ENCODE measurements at regions not wholly inside any gene's neighbourhood (a gene's known extent, or its start where the extent isn't known, plus 50 kb on each side); places are given as distances from the start of the nearest gene placed in this dataset.

DNA sequence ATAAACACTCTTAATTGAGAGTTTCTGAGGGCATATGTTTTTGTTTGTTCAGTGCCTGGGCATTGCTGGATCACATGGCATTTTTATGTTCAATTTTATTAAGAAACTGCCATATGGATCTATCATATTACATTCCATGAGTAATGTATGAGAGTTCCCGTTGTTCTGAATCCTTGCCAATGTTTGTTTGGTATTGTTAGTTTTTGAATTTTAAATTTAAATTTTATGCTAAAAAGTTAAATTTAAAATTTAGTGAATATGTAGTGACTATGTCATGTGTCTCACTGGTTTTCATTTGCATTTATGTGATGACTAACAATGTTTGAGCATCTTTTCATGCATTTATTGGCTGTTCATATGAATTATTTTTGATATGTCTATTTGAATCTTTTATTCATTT, 54.8 kb upstream of the GEMIN8 start:
- POLR2A ChIA-PET = no interaction called here
- DNase-seq (ENCODE audit: low spot score) = no peak
- 0% methylated on average over 1 of the region's 1 CpG for WGBS (ENCODE audit: low lambda C conversion rate)

More for the DNA sequence above, 54.8 kb upstream of the GEMIN8 start:
- ATAC-seq = no peak
- H3K9ac ChIP-seq (ENCODE audit: insufficient read depth, low read depth, low read length) = no peak overlapping the region
- no peaks in the 10 kb centered on the region for H3K27me3 ChIP-seq (ENCODE audit: control insufficient read depth in 1 of 2, insufficient read depth in 2 of 2, low read length in 2 of 2)
- intact Hi-C loops (cut with micrococcal nuclease; ENCODE audit: unreplicated experiment) (no loop called here), in situ Hi-C loops (cut with HindIII; ENCODE audit: extremely low pct_ligation_motif_present, low pct_unique_long_range_greater_than_20kb) (loop anchor here (25.0 kb wide), 2 partner anchors 453 to 1053 kb away; partner anchors contain the start of gene GLRA2)
- H3K9me3 ChIP-seq (ENCODE audit: low read length) = no peaks in the 10 kb centered on the region
- no peaks in the 10 kb centered on the region for H3K36me3 ChIP-seq (replicated peaks in 1 of 2; ENCODE audit: control insufficient read depth in 1 of 2, insufficient read depth in 2 of 2, low read length in 2 of 2)
- no TSS peak for BruUV-seq (replicated peaks)
- H3K27ac ChIP-seq (ENCODE audit: extremely low read length, insufficient read depth, low read length) = no peak overlapping the region
- no peak for FAIRE-seq
- no peak overlapping the region for H3K4me3 ChIP-seq (replicated peaks in 1 of 3; ENCODE audit: insufficient read depth in 1 of 3, low read depth in 2 of 3, low read length in 3 of 3)
- no peaks in the 10 kb centered on the region for H4K20me1 ChIP-seq (ENCODE audit: insufficient read depth, low read length)
- no peak for TF ChIP-seq SNAI1 (CRISPR knock-in tag; IDR thresholded peaks at IDR 0.05; ENCODE audit: borderline replicate concordance)
- no peak for TF ChIP-seq ZNF703 (CRISPR knock-in tag; IDR thresholded peaks at IDR 0.05; ENCODE audit: borderline replicate concordance)
- TF ChIP-seq MAZ (IDR thresholded peaks at IDR 0.05; ENCODE audit: borderline replicate concordance, low read depth, low read length) = no peak
- TF ChIP-seq MAZ (CRISPR knock-in tag; IDR thresholded peaks at IDR 0.05; ENCODE audit: low read depth) = no peak
- TF ChIP-seq, protein P1, sequence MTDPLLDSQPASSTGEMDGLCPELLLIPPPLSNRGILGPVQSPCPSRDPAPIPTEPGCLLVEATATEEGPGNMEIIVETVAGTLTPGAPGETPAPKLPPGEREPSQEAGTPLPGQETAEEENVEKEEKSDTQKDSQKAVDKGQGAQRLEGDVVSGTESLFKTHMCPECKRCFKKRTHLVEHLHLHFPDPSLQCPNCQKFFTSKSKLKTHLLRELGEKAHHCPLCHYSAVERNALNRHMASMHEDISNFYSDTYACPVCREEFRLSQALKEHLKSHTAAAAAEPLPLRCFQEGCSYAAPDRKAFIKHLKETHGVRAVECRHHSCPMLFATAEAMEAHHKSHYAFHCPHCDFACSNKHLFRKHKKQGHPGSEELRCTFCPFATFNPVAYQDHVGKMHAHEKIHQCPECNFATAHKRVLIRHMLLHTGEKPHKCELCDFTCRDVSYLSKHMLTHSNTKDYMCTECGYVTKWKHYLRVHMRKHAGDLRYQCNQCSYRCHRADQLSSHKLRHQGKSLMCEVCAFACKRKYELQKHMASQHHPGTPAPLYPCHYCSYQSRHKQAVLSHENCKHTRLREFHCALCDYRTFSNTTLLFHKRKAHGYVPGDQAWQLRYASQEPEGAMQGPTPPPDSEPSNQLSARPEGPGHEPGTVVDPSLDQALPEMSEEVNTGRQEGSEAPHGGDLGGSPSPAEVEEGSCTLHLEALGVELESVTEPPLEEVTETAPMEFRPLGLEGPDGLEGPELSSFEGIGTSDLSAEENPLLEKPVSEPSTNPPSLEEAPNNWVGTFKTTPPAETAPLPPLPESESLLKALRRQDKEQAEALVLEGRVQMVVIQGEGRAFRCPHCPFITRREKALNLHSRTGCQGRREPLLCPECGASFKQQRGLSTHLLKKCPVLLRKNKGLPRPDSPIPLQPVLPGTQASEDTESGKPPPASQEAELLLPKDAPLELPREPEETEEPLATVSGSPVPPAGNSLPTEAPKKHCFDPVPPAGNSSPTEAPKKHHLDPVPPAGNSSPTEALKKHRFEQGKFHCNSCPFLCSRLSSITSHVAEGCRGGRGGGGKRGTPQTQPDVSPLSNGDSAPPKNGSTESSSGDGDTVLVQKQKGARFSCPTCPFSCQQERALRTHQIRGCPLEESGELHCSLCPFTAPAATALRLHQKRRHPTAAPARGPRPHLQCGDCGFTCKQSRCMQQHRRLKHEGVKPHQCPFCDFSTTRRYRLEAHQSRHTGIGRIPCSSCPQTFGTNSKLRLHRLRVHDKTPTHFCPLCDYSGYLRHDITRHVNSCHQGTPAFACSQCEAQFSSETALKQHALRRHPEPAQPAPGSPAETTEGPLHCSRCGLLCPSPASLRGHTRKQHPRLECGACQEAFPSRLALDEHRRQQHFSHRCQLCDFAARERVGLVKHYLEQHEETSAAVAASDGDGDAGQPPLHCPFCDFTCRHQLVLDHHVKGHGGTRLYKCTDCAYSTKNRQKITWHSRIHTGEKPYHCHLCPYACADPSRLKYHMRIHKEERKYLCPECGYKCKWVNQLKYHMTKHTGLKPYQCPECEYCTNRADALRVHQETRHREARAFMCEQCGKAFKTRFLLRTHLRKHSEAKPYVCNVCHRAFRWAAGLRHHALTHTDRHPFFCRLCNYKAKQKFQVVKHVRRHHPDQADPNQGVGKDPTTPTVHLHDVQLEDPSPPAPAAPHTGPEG (CRISPR knock-in tag; IDR thresholded peaks at IDR 0.05) = no peak
- TF ChIP-seq SMAD3 (CRISPR knock-in tag; IDR thresholded peaks at IDR 0.05) = no peak
- TF ChIP-seq PITX1 (CRISPR knock-in tag; IDR thresholded peaks at IDR 0.05) = no peak
- no peak for TF ChIP-seq ZNF362 (CRISPR knock-in tag; IDR thresholded peaks at IDR 0.05; ENCODE audit: borderline replicate concordance)
- no peak for TF ChIP-seq ZFX (CRISPR knock-in tag; IDR thresholded peaks at IDR 0.05; ENCODE audit: low read depth)
- TF ChIP-seq RBFOX2 (IDR thresholded peaks at IDR 0.05; ENCODE audit: low read depth, low read length) = no peak
- no peak for TF ChIP-seq ZNF232 (CRISPR knock-in tag; IDR thresholded peaks at IDR 0.05; ENCODE audit: borderline replicate concordance)
- no peak for TF ChIP-seq ETV6 (CRISPR knock-in tag; conservative IDR thresholded peaks at IDR 0.05)
- TF ChIP-seq MXD4 (CRISPR knock-in tag; IDR thresholded peaks at IDR 0.05) = no peak
- no peak for TF ChIP-seq ZNF644 (CRISPR knock-in tag; IDR thresholded peaks at IDR 0.05; ENCODE audit: low read depth)
- TF ChIP-seq CERS6 (CRISPR knock-in tag; IDR thresholded peaks at IDR 0.05) = no peak
- TF ChIP-seq ZNF75D (CRISPR knock-in tag; IDR thresholded peaks at IDR 0.05; ENCODE audit: borderline replicate concordance) = no peak
- no peak overlapping the region for H3K4me2 ChIP-seq (ENCODE audit: low read depth, low read length)
- H2AFZ ChIP-seq (ENCODE audit: low read length) = no peak overlapping the region
- CTCF ChIA-PET (ENCODE audit: low intra/inter-chr PET ratio, low total read pairs) = no interaction called here
- no peaks in the 10 kb centered on the region for H3K79me2 ChIP-seq (ENCODE audit: insufficient read depth, low read length)
- H3K4me1 ChIP-seq (ENCODE audit: insufficient read depth, low read length) = no peaks in the 10 kb centered on the region
